ENCODE measurements at regions not wholly inside any gene's neighbourhood (a gene's known extent, or its start where the extent isn't known, plus 50 kb on each side); places are given as distances from the start of the nearest gene placed in this dataset.

DNA sequence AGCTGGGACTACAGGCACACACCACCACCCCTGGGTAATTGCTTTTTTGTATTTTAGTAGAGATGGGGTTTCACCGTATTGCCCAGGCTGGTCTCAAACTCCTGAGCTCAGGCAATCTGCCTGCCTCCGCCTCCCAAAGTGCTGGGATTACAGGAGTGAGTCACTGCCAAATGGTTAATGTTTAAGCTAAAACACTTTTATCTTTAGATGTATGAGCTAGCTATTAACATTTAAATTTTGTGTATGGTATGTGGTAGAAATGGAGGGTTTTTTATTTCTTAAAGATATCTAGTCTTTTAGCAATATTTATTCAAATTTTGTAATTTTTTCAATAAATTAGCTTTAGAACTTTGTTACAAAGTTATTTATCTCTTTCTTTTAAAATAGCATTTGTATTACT is 1659.8 kb upstream of the ADGRL3 start:
- Mint-ChIP-seq H3K27me3 (ENCODE audit: low read depth) (no peaks in the 10 kb centered on the region), H3K4me1 (no peaks in the 10 kb centered on the region), H3K4me3 (no peak overlapping the region), H3K36me3 (no peaks in the 10 kb centered on the region), H3K27ac (no peak overlapping the region), H3K9me3 (no peaks in the 10 kb centered on the region)
- ChIA-PET CTCF (no interaction called here), POLR2A (no interaction called here)
- no peak for ATAC-seq
- DNase-seq (ENCODE audit: low spot score), result no peak
- TF ChIP-seq TCF7 (CRISPR knock-in tag; IDR thresholded peaks at IDR 0.05; ENCODE audit: low read depth) (no peak), ZNF423 (CRISPR knock-in tag; IDR thresholded peaks at IDR 0.05) (no peak), ELF4 (CRISPR knock-in tag; IDR thresholded peaks at IDR 0.05; ENCODE audit: low read depth) (no peak), ZNF138 (CRISPR knock-in tag; conservative IDR thresholded peaks at IDR 0.05) (no peak), NR1H2 (CRISPR knock-in tag; IDR thresholded peaks at IDR 0.05) (no peak), SOX15 (CRISPR knock-in tag; IDR thresholded peaks at IDR 0.05) (no peak)
- TF ChIP-seq, protein P1, sequence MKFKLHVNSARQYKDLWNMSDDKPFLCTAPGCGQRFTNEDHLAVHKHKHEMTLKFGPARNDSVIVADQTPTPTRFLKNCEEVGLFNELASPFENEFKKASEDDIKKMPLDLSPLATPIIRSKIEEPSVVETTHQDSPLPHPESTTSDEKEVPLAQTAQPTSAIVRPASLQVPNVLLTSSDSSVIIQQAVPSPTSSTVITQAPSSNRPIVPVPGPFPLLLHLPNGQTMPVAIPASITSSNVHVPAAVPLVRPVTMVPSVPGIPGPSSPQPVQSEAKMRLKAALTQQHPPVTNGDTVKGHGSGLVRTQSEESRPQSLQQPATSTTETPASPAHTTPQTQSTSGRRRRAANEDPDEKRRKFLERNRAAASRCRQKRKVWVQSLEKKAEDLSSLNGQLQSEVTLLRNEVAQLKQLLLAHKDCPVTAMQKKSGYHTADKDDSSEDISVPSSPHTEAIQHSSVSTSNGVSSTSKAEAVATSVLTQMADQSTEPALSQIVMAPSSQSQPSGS (CRISPR knock-in tag; IDR thresholded peaks at IDR 0.05; ENCODE audit: borderline replicate concordance, low read depth), result no peak
- TF ChIP-seq, protein P2, sequence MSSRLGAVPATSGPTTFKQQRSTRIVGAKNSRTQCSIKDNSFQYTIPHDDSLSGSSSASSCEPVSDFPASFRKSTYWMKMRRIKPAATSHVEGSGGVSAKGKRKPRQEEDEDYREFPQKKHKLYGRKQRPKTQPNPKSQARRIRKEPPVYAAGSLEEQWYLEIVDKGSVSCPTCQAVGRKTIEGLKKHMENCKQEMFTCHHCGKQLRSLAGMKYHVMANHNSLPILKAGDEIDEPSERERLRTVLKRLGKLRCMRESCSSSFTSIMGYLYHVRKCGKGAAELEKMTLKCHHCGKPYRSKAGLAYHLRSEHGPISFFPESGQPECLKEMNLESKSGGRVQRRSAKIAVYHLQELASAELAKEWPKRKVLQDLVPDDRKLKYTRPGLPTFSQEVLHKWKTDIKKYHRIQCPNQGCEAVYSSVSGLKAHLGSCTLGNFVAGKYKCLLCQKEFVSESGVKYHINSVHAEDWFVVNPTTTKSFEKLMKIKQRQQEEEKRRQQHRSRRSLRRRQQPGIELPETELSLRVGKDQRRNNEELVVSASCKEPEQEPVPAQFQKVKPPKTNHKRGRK (CRISPR knock-in tag; IDR thresholded peaks at IDR 0.05; ENCODE audit: borderline replicate concordance), result no peak
- TF ChIP-seq, protein P3, sequence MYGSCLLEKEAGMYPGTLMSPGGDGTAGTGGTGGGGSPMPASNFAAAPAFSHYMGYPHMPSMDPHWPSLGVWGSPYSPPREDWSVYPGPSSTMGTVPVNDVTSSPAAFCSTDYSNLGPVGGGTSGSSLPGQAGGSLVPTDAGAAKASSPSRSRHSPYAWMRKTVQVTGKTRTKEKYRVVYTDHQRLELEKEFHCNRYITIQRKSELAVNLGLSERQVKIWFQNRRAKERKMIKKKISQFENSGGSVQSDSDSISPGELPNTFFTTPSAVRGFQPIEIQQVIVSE (CRISPR knock-in tag; IDR thresholded peaks at IDR 0.05; ENCODE audit: borderline replicate concordance), result no peak

DNA sequence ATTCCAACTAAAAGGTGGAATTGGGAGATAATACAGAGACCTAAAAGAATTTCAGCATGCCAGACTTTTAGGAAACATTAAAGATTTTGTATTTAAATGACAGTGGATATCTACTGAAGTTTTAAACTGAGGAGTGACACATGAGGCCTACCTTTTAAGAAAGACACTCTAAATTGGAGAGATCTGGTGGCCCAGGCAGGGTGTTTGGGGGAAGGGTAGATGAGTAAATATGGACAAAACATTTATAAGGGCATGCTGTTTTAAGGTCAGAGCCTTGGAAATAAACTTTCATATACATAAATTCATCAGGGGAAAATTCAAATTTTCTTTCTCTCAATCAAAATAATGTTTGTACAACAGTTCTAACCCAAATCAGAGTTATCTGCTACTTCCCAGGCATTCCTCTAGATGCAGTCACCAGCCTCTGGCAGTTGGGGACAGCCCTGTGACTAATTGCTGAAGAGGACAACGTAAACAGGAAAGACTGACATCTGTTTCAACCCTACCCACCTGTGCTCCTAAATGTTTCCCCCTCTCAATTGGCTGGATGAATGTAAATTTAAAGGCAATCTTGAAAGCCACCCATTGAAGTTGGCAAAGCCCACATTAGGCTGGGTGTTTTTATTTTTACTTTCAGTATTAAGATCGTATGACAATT is 1646.9 kb upstream of the ADGRL3 start:
- Mint-ChIP-seq H3K4me1 (peaks cover 6% of the 10 kb centered on the region), H3K27me3 (ENCODE audit: low read depth) (no peaks in the 10 kb centered on the region), H3K27ac (no peak overlapping the region), H3K9me3 (peaks cover 14% of the 10 kb centered on the region), H3K4me3 (no peak overlapping the region), H3K36me3 (no peaks in the 10 kb centered on the region)
- ATAC-seq (no peak), DNase-seq (ENCODE audit: low spot score) (no peak)
- ChIA-PET POLR2A (no interaction called here), CTCF (no interaction called here)
- TF ChIP-seq ZNF232 (CRISPR knock-in tag; IDR thresholded peaks at IDR 0.05) (no peak), ZNF317 (CRISPR knock-in tag; IDR thresholded peaks at IDR 0.05; ENCODE audit: borderline replicate concordance, low read depth) (no peak), IRF2 (CRISPR knock-in tag; IDR thresholded peaks at IDR 0.05; ENCODE audit: borderline replicate concordance, low read depth) (no peak), FOXP1 (CRISPR knock-in tag; IDR thresholded peaks at IDR 0.05; ENCODE audit: borderline replicate concordance) (no peak), GTF2I (CRISPR knock-in tag; conservative IDR thresholded peaks at IDR 0.05) (no peak), RORB (CRISPR knock-in tag; IDR thresholded peaks at IDR 0.05) (no peak), TP53 (CRISPR knock-in tag; IDR thresholded peaks at IDR 0.05) (no peak), ZBTB21 (CRISPR knock-in tag; IDR thresholded peaks at IDR 0.05; ENCODE audit: borderline replicate concordance) (no peak)
- TF ChIP-seq, protein P4, sequence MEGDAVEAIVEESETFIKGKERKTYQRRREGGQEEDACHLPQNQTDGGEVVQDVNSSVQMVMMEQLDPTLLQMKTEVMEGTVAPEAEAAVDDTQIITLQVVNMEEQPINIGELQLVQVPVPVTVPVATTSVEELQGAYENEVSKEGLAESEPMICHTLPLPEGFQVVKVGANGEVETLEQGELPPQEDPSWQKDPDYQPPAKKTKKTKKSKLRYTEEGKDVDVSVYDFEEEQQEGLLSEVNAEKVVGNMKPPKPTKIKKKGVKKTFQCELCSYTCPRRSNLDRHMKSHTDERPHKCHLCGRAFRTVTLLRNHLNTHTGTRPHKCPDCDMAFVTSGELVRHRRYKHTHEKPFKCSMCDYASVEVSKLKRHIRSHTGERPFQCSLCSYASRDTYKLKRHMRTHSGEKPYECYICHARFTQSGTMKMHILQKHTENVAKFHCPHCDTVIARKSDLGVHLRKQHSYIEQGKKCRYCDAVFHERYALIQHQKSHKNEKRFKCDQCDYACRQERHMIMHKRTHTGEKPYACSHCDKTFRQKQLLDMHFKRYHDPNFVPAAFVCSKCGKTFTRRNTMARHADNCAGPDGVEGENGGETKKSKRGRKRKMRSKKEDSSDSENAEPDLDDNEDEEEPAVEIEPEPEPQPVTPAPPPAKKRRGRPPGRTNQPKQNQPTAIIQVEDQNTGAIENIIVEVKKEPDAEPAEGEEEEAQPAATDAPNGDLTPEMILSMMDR (IDR thresholded peaks at IDR 0.05), result no peak
- TF ChIP-seq, protein P5, sequence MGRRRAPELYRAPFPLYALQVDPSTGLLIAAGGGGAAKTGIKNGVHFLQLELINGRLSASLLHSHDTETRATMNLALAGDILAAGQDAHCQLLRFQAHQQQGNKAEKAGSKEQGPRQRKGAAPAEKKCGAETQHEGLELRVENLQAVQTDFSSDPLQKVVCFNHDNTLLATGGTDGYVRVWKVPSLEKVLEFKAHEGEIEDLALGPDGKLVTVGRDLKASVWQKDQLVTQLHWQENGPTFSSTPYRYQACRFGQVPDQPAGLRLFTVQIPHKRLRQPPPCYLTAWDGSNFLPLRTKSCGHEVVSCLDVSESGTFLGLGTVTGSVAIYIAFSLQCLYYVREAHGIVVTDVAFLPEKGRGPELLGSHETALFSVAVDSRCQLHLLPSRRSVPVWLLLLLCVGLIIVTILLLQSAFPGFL (CRISPR knock-in tag; IDR thresholded peaks at IDR 0.05; ENCODE audit: borderline replicate concordance), result no peak
- TF ChIP-seq, protein P6, sequence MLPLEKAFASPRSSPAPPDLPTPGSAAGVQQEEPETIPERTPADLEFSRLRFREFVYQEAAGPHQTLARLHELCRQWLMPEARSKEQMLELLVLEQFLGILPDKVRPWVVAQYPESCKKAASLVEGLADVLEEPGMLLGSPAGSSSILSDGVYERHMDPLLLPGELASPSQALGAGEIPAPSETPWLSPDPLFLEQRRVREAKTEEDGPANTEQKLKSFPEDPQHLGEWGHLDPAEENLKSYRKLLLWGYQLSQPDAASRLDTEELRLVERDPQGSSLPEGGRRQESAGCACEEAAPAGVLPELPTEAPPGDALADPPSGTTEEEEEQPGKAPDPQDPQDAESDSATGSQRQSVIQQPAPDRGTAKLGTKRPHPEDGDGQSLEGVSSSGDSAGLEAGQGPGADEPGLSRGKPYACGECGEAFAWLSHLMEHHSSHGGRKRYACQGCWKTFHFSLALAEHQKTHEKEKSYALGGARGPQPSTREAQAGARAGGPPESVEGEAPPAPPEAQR (CRISPR knock-in tag; IDR thresholded peaks at IDR 0.05), result no peak
- TF ChIP-seq, protein P7, sequence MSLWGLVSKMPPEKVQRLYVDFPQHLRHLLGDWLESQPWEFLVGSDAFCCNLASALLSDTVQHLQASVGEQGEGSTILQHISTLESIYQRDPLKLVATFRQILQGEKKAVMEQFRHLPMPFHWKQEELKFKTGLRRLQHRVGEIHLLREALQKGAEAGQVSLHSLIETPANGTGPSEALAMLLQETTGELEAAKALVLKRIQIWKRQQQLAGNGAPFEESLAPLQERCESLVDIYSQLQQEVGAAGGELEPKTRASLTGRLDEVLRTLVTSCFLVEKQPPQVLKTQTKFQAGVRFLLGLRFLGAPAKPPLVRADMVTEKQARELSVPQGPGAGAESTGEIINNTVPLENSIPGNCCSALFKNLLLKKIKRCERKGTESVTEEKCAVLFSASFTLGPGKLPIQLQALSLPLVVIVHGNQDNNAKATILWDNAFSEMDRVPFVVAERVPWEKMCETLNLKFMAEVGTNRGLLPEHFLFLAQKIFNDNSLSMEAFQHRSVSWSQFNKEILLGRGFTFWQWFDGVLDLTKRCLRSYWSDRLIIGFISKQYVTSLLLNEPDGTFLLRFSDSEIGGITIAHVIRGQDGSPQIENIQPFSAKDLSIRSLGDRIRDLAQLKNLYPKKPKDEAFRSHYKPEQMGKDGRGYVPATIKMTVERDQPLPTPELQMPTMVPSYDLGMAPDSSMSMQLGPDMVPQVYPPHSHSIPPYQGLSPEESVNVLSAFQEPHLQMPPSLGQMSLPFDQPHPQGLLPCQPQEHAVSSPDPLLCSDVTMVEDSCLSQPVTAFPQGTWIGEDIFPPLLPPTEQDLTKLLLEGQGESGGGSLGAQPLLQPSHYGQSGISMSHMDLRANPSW (CRISPR knock-in tag; conservative IDR thresholded peaks at IDR 0.05; ENCODE audit: low read depth), result no peak
- TF ChIP-seq, protein P8, sequence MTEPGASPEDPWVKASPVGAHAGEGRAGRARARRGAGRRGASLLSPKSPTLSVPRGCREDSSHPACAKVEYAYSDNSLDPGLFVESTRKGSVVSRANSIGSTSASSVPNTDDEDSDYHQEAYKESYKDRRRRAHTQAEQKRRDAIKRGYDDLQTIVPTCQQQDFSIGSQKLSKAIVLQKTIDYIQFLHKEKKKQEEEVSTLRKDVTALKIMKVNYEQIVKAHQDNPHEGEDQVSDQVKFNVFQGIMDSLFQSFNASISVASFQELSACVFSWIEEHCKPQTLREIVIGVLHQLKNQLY (CRISPR knock-in tag; IDR thresholded peaks at IDR 0.05), result no peak

All from WTC11 (cell line).